Endometrium (tissue), 2 donors: ENCODE measurements at regions not wholly inside any gene's neighbourhood (a gene's known extent, or its start where the extent isn't known, plus 50 kb on each side); places are given as distances from the start of the nearest gene placed in this dataset.
A peak's percentile ranks its signal among the peaks of the same experiment; 100 is the strongest.
"Not testable (repeated sequence)": the region's sequence is repeated elsewhere in the genome, so short reads cannot be mapped to it uniquely, and the experiment has no call there.

ENCODE experiments used
- FAIRE-seq: peaks from 2 replicates; lab custom pipeline; 2012; peaks lifted over from hg19 to GRCh38; lab: Jason Lieb, UNC
- donor health status: control.
- donor health status: control.

- no peak for FAIRE-seq
These were observed 58.0 kb upstream of the SLC25A48 start for GRCh38 chr5:135776457-135776856.

- no peak for FAIRE-seq
These were observed 72.7 kb upstream of the SLC25A48 start for GRCh38 chr5:135761746-135762145.

GRCh38 chr5:135759149-135759784 is 75.2 kb upstream of the SLC25A48 start:
- no peak for FAIRE-seq

- FAIRE-seq, result no peak
These were observed 80.5 kb upstream of the SLC25A48 start for GRCh38 chr5:135753990-135754389.

- FAIRE-seq, result no peak
These were observed 84.0 kb upstream of the SLC25A48 start for GRCh38 chr5:135750506-135750905.

- no peak for FAIRE-seq
These were observed 86.6 kb upstream of the SLC25A48 start for GRCh38 chr5:135747824-135748223.

- FAIRE-seq, result no peak
These were observed 88.5 kb upstream of the SLC25A48 start for GRCh38 chr5:135745897-135746500.

GRCh38 chr5:135743705-135744411 is 90.6 kb upstream of the SLC25A48 start:
- no peak for FAIRE-seq

- no peak for FAIRE-seq
These were observed 91.3 kb upstream of the SLC25A48 start for GRCh38 chr5:135743181-135743580.

- not testable (repeated sequence) for FAIRE-seq
These were observed 92.2 kb upstream of the SLC25A48 start for GRCh38 chr5:135742240-135742639.

- no peak for FAIRE-seq
These were observed 93.4 kb upstream of the SLC25A48 start for GRCh38 chr5:135741040-135741439.

GRCh38 chr5:135740475-135740874 is 94.0 kb upstream of the SLC25A48 start:
- no peak for FAIRE-seq

- no peak for FAIRE-seq
These were observed 95.0 kb upstream of the SLC25A48 start for GRCh38 chr5:135739383-135739981.

- FAIRE-seq, result no peak
These were observed 95.9 kb upstream of the SLC25A48 start for GRCh38 chr5:135738564-135738875.

- FAIRE-seq, result no peak
These were observed 96.5 kb upstream of the SLC25A48 start for GRCh38 chr5:135737701-135738563.

- not testable (repeated sequence) for FAIRE-seq
These were observed 97.5 kb upstream of the SLC25A48 start for GRCh38 chr5:135736952-135737351.

GRCh38 chr5:135735831-135736230 is 98.6 kb upstream of the SLC25A48 start:
- no peak for FAIRE-seq

- FAIRE-seq, result not testable (repeated sequence)
These were observed 99.5 kb upstream of the SLC25A48 start for GRCh38 chr5:135734956-135735355.

- FAIRE-seq, result not testable (repeated sequence)
These were observed 103.4 kb upstream of the SLC25A48 start for GRCh38 chr5:135731034-135731433.

GRCh38 chr5:135730161-135730560 is 104.3 kb upstream of the SLC25A48 start:
- not testable (repeated sequence) for FAIRE-seq

GRCh38 chr5:135729321-135729786 is 105.1 kb upstream of the SLC25A48 start:
- peak; percentile 76 for FAIRE-seq

- FAIRE-seq, result no peak
These were observed 109.8 kb upstream of the SLC25A48 start for GRCh38 chr5:135724617-135725016.
